Islet precursor cell (in vitro differentiated cells): ENCODE measurements at regions not wholly inside any gene's neighbourhood (a gene's known extent, or its start where the extent isn't known, plus 50 kb on each side); places are given as distances from the start of the nearest gene placed in this dataset.
"Not testable (repeated sequence)": the region's sequence is repeated elsewhere in the genome, so short reads cannot be mapped to it uniquely, and the experiment has no call there.

ENCODE experiments used
- DNase-seq: peaks from one replicate; pipeline ENCODE4 v3.0.0-alpha.2; 2018

DNA sequence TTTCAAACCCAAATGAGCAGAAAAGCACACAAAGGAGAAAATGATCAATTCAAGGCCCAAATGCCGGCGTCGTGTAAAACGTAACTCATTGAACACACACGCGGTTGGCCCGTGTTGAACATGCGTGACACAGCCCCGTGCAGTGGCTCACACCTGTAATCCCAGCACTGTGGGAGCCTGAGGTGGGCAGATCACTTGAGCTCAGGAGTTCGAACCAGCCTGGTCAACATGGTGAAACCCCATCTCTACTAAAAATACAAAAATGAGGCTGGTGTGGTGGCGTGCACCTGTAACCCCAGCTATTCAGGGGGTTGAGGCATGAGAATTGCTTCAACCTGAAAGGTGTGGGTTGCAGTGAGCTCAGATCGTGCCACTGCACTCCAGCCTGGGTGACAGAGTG, 156.7 kb upstream of the KLF6 start:
- DNase-seq: no peak

DNA sequence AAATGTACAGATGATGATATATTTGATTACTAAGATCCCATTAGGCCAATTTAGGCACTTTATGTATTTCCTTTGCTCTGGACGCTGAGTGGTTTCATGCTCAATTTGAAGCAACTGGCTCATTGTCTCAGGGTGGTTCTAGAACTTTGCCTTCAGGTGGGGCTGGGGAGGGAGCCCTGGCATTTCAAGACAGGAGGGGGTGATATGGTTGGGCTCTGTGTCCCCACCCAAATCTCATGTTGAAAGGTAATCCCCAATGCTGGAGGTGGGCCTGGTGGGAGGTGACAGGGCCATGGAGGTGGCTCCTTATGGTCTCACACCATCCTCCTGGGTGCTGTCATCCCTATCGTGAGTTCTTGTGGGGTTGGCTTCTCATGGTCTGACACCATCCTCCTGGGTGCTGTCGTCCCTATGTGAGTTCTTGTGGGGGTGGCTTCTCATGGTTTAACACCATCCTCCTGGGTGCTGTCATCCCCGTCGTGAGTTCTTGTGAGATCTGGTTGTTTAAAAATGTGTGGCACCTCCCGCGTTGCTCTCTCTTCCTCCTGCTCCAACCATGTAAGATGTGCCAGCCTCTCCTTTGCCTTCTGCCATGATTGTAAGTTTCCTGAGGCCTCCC, 151.5 kb upstream of the KLF6 start:
- no peak for DNase-seq

DNA sequence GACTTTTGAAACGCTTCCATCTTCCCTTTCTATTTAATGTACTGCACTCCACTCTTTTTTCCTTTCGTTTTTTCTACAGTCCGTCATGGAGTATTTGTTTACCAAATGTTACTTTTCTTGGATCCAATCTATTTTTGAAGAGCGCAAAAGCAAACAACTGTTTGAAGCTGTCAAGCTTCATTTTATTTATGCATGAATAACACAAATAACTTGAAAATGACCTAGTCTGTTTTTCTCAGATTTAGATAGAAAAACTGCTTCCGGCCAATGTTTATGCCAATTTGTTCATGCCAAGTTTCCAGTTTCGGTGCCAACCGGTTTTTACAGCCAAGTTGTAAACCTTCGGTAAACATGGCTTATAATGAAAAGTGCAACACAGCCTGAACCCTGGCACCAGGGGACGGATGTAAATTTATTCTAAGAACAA, 150.9 kb upstream of the KLF6 start:
- DNase-seq: no peak

DNA sequence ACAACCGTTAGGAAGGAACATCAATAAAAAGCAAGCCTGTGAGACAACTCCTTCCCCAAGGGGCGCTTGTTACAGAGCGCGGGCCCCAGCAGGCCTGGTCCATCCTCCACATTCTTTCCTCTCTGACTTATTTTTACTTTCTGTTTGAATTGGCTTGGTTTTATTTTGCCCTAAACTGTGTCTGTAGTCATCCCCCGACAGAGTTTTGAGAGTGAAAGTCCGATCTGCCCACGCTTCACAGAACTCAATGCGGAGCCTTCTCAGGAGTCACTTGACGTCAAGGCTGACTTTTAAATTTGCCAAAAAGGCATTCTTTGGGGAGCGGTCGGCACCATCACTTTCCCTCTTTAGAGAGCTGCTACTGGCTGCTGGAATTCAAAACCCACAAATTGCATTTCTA, 150.1 kb upstream of the KLF6 start:
- DNase-seq: no peak

DNA sequence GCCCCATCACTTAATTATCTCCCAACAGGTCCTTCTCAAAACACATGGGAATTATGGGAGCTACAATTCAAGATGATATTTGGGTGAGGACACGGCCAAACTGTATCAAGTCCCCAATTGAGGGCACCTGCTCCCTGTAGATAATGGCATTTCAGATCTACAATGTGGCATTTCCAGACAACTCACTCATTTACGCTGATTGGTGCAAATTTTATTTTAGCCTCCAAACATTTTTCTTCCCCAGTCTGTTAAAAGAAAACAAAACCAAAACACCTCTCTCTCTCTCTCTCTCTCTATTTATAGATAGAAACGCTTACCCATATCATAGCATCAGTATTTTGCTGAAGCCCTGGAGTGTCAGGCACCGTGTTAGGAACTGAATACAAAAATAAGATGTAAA, 148.7 kb upstream of the KLF6 start:
- DNase-seq: no peak

DNA sequence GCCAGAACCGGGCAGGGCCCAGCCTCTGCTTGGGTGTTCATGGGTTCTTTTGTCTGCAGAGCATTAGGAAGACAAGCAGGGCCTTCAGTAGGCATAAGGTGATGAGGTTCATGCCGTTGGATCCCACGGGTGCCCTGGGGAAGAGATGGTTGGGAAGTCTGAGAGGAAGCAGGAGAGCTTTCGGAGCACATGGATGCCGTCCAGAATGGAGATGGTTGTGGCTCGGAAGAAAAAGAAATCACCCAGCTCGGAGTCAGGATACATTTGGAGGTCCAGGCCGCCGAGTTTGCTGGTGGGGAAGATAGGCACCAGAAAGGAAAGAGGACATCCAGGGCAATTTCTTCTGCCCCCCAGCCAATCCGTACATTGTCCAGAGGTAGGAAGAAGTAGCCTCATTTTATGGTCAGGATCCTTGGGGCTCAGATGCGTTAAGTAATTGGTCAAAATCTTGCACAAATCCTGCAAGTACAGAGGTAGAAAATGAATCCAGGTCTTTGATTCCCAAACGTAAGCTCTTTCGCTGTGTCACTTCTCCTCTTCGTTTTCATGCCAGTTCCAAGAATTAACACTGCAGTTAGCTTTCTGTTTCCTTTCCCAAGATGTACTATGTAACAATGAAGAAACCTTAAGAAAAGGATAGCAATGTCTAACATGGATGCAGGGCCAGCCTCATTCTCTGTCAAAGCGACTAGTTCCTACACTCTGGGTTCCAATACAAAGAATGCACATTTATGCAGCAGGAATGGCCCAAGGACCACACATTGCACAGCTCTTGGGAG, 147.8 kb upstream of the KLF6 start:
- DNase-seq: no peak

DNA sequence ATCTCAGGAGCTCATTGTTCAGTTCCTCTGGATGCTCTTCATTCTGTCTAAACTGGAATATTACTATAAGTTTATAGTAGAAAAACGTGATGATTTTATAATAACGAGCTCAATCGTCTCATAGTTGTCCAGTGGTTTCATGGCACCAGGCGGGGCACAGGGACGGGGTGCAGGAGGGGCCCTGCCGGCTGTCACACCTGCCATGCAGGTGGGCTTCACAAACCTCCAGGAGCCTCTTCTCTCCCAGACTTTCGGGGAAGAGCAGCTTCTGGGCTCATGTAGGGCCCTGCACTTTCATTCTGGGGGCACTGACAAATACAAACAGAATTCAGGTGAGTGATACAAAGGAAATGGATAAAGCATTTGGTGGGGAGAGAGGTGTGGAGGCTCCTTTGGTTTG, 146.9 kb upstream of the KLF6 start:
- DNase-seq: no peak

DNA sequence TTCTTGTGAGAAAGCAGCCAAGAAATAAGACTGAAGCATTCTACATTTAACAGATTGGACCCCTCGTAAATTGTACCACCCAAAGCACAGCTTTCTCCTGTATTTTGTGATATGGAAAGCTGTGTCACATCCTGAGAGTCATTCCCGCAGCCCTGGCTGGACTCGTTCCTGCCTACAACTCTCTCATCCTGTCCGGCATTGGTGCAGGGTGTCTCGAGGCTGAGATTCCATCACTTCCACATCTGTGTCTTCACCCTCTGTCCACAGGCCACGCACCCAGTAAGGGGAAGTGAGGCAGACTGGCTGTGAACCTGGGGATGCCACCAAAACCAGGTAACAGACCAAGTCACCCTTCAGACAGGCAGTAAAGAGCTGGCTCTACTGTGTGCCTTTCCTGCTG, 146.2 kb upstream of the KLF6 start:
- no peak for DNase-seq

DNA sequence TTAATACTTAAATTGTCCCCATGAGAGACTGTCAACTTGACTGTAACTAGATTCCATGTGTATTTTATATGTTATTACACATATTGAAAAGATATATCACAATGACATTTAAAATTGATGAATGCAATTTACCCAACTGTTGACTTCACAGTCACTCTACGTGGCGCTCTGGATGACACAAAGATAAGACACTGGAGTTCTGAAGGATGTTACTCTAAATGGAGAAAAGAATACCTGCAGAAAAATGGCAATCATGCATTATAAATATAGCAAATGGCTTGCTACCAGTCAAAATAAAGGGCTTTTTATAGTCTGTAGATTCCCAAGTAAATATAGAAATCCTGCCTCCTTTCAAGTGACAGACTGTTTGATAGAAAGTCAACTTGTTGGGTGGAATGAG, 143.6 kb upstream of the KLF6 start:
- no peak for DNase-seq

DNA sequence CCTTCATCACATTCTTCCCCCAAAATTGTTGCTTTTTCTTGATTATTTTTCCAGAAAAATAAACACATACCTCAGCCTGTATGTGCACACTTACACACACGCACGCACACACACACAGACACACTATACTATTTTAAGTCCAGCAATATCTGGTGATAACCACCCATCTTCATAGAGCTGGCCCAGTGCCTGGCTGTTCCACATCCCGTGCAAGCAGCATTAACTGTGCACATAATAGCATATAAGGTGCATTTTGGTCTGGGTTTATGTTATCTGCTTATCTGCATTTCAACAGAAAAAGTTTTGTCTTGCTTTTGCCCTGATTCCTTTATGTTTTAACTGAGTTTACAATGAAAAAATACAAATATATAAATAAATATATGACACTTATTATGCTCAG, 143.1 kb upstream of the KLF6 start:
- DNase-seq: no peak

DNA sequence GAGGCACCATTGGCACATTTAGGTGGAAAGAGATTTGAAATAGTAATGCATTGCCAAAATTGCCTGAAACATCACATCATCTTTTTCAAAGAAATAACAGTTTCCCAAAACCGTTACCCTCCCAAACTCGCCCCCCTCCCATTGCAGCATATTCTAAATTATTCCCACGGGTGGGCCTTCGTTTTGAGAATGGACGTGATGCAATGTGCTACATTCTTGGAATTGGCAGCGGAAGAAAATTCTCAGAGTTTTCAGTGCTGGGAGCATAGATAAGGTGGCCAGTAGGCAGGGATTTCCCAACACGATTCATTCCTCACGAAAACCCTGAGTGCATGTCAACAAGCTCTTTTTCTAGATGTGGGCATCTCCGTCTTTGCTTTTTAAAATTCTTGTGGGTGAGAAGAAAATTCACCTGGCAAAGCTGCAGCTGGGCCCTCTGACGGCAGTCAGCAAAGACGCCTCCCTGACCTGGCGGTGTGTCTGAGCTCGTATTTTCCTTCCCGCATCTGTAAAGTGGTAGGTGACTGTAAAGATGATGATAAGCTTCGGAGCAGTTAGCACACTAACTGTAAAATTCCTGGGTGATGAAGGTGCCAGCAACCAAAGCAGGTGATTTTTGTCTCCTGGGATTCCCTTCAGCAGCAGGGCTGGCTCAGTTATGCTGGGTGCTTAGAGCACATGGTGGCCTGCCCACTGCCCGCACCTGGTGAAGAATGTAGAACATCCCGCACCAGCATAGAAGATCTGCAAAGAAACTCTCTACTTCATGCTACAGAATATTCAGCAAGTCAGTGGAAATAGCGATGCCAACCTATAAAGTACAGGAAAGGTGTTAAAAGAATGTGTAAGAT, 141.9 kb upstream of the KLF6 start:
- peak; percentile 55 for DNase-seq

DNA sequence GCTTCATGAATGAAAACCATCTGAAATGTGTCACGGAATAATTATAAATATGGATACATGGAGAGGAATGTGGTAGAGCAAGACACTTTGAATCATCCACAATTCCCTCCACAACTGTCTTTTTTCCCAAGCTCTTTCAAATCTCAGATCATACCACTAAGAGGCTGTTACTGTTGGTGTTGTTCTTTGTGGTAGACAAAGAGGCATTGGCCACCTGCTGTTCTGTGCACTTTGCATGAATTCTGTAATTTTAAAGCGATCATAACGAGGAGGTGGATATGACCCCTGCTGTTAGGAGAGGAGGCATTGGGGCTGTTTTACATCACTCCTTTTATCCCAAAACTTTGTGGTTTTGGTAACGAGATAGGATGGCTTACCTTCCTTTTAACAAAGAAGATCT, 141.2 kb upstream of the KLF6 start:
- DNase-seq: no peak

DNA sequence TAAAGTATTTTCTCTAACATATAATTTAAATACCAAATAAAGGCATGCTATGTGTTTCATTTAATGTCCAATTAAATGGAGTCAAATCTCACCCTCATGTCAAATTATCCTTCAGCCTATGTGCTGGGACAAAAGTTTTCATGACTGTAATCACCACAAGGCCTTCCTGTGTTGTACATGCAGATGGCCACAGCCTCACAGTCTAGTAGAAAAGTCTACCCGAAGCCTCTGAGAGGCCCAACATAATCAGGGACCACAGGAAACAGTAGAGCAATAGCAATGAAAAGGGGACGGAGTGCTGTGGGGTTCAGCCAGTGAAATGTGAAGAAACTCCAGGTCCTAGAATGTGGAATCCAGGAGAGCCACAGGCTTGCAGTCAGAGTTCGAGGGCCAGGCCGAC, 140.2 kb upstream of the KLF6 start:
- DNase-seq: no peak

DNA sequence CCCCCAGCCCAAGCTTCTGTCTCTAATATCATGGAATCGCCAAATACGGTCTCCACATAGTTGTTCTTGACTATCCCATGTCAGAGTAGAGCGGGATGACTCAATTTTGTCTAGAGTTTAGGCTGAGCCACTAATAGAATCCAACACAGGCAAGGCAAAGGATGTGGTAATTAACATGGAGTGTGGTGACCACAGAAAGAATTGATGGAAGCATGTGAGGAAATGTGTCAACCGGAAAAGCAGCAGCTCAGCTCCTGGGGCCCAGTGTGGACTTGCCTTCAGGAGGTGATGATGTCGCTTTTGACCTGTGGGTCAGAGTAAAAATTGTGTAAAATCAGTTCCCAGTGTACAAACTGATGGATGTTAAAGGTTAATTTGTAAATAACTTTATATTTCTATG, 139.3 kb upstream of the KLF6 start:
- DNase-seq: peak; percentile 90

DNA sequence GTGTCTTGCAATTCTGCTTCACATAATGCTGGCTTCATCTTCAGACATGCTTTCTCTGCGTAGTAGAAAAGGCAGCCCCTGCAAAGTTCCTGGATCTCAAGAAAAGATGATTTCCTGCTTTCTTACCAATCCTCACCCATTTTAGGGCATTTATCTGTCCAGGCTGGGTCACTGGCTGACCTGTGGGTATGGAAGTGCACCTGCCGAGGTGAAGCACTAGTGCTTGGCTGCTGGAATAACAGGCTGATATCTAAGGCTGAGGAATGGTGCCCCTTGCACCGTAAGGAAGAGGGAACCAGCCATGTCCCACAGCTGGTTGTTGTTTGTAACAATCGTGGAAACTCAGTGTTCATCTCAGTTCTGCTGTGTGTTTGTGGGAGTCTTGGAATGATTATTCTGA, 138.0 kb upstream of the KLF6 start:
- DNase-seq: no peak

DNA sequence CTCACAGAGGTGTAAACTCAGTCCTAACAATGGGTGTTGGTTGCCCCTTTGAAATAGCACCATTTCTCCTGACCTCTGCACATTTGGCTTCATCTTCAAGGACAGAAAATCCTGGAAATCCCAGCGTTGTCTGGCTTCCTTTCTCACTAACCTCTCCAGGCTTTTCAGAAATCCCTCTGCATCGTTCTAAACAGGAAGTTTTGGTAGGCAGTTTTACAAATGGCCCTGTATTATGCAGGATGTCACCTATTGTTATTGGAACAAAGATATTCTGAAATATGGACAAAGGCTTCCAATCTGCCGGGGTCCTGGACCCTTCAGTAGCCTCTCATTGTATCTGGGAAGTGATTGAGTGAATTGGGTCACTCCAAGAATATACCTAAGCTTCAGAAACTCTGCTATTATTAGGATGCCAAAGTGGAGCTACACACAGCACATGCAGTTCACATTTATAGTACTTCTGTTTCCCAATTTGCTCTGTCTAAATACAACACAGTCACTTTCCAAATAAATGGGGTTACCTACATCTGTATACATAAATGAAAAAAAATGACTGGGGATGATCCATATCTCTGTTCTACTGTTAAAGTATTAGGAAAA, 134.8 kb upstream of the KLF6 start:
- no peak for DNase-seq

DNA sequence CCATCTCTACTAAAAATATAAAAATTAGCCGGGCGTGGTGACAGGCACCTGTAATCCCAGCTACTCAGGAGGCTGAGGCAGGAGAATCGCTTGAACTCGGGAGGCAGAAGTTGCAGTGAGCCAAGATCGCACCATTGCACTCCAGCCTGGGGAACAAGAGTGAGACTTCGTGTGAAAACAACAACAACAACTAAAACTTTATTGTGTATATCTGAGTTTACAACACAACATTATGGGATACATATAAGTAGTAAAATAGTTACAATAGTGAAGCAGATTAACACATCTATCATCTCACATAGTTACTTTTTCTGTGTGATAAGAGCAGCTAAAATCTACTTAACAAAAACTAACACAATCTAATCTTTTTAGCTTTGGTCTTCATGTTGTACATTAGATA, 132.4 kb upstream of the KLF6 start:
- not testable (repeated sequence) for DNase-seq

DNA sequence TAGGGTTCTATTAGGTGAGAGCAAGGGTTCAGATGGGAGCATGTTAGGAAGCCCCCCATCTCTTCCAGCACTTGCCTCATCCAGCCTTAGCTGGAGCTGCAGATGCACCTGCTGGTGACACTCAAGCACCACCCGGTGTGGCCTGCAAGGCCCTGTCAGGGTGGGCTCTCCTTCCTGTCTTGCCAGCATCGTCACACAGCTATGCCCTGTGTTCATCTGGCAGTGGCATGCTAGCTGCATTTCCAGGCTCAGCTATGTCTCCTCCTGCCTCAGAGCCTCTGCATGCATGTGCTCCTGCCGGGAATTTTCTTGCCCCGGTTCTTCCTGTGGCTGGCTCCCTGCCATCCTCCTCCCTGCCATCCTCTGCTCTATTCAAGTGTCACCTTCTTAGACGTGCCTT, 129.7 kb upstream of the KLF6 start:
- DNase-seq: no peak

DNA sequence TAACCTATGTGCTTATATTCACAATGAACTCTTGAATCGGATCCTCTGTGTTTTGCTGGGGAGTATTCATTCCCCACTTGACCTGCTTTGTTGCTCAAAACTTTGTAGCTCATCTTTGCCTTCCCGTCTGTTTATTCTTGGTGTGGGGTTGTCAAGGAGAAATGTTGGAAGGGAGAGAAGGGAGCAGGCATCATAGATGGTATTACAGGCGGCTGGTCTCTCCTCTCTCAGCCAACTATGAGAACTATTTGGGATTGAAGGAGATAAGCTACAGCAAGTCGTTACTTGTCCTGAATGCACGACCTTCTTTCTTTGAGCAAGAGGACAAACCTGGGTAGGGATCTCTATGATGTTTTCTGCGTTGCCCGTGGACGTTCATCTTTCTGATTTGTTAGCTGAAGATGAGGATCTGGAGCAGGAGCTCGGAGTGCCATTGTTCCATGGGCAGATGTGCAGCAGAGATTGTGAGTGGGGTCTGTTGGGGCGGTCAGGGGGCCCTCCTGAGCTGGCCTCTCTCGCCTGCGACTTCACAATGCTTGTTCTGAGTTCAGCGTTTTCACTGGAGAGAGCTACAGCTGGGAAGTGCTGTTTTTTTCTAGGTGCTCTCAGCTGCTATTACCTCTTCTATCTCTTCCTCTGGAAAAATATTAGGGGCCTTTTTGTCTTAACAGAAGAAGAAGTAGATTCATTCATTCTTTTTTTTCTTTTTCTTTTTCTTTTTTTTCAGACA, 126.9 kb upstream of the KLF6 start:
- peak; percentile 61 for DNase-seq

DNA sequence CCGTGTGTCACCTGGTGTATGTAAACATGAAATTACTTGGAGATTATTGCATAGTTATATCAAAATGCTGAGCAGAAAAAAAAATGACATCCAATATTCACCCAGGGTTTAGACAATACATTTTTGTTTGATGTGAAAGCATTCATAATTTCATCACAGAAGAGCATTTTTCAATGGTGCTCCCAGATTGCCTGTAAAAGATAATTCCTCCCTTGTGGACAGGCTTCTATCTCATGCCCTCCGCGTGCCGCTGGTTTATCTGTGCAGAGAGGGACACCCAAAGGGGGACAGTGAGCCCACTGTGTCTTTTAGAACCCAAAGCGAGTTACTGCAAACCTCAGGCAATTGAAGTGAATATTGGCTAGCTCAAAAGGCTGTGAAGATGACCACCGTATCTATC, 126.2 kb upstream of the KLF6 start:
- DNase-seq: no peak

DNA sequence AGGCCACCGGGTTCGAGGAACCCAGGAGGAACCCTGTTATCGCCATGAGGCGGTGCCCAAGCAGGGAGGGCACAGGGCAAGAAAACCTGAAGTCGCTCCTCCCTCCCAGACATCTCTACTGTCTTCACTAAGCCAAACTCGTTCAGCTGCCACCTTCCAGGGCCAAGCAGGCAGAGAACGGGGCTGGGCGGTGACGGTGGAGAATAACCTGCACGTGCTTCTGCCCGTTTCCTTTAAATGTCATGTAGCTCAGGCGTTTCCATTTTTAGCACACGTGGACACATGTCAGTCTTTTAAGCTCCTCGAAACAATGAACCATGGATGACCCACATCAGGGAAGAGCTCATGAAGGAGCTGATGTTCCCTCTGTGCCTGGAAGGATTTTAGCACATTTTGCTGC, 124.3 kb upstream of the KLF6 start:
- DNase-seq: no peak

DNA sequence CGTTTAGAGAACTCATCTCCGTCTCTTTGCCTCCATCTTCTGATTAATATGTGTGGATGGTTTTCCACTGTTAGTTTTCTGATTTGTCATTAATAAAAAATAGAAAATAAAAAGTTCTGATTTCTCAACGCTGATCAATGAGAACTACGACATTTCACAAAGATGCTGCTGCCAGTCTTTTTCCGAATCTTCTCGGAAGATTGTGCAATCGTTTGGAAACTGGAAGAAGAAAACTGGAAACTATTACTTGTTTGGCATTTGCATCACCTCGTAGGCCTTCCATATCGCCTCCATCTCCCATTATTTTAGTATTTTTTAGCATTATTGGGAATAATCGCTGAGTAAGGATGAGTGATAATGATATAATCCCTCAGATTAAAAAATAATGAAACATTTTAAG, 123.2 kb upstream of the KLF6 start:
- no peak for DNase-seq

DNA sequence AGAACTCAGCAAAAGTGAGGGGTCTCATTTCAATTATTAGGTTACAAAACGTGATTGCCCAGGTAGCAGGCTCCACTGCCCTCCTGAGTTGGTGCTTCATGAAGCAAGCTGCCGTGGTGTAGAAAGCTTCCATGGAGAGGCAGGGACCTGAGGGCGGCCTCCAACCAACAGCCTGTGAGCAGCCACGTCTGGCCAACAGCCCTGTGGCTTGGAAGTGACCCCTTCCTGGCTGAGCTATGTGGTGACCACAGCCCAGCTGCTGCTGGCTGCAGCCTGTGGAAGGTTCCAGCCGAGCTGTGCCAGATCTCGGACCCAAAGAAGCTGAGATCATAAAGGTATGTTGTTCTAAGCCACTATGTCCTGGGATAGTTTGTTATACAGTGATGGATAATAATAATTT, 122.5 kb upstream of the KLF6 start:
- DNase-seq: no peak
